ENCODE measurements at regions not wholly inside any gene's neighbourhood (a gene's known extent, or its start where the extent isn't known, plus 50 kb on each side); places are given as distances from the start of the nearest gene placed in this dataset.
"Not testable (repeated sequence)": the region's sequence is repeated elsewhere in the genome, so short reads cannot be mapped to it uniquely, and the experiment has no call there.

DNA sequence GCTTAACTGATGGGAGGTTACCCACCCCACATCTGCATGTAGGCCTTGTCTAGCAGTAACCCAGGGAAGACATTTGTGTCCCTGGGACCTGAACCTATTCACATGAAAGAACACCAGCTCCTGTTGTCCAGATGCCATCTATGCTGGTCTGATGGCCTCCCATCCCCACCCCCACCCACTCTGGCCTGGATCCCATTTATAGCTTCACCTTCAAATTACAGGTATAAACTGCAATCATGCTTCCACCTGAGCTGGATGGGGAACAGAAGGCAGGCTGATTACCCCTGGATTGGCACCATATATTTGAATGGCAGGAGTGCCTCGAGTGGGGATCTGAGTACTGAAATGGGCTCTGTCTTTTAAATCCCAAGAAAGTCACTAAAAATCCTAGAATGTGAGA is 312.7 kb upstream of the USP24 start:
- in situ Hi-C loops (cut with HindIII; ENCODE audit: low pct_unique_long_range_greater_than_20kb, low sequenced_read_pairs) = no loop called here
- no peak for TF ChIP-seq JUND (IDR thresholded peaks at IDR 0.05; ENCODE audit: low read depth)
- no peak for DNase-seq (ENCODE audit: low read depth in 1 of 2, low spot score in 1 of 2)

DNA sequence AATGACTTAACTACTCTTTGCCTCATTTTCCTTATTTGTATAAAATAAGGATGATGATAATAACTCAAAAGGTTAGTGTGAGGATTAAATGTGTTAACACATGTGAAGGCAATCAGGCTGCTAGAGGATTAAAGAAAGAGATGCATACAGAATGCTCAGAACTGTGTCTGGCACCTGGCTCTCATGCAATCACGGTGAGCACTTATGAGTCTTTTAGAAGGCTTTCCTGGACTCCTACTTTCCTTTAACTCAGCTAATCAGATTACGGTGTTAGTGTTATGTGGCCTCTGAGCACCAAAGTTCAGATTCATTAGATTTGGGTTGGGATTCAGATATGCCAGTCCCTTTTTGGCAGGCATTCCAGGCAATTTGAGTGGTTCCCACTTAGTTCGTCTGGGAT is 311.6 kb upstream of the USP24 start:
- no peak for DNase-seq (ENCODE audit: low read depth in 1 of 2, low spot score in 1 of 2)
- in situ Hi-C loops (cut with HindIII; ENCODE audit: low pct_unique_long_range_greater_than_20kb, low sequenced_read_pairs) = no loop called here
- TF ChIP-seq JUND (IDR thresholded peaks at IDR 0.05; ENCODE audit: low read depth) = no peak

DNA sequence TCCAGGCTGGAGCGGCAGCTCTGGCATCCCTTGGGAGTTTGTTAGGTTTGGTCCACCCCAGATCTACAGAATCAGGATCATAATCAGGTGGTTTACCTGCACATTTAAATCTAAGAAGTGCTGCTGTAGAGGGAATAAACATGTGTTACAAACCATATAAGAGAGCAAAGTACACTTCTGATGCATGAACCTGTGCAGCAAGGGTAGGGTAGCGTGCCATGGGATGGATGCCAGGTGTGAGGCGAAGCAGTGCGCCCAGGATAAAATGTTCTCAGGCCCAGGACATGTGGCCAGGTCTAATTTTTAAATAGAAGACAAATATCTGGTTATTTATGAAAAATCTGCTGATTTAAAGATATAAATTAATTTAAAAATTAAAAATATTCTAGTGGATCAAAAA is 308.8 kb upstream of the USP24 start:
- no peak for TF ChIP-seq JUND (IDR thresholded peaks at IDR 0.05; ENCODE audit: low read depth)
- in situ Hi-C loops (cut with HindIII; ENCODE audit: low pct_unique_long_range_greater_than_20kb, low sequenced_read_pairs) = no loop called here
- no peak for DNase-seq (ENCODE audit: low read depth in 1 of 2, low spot score in 1 of 2)

DNA sequence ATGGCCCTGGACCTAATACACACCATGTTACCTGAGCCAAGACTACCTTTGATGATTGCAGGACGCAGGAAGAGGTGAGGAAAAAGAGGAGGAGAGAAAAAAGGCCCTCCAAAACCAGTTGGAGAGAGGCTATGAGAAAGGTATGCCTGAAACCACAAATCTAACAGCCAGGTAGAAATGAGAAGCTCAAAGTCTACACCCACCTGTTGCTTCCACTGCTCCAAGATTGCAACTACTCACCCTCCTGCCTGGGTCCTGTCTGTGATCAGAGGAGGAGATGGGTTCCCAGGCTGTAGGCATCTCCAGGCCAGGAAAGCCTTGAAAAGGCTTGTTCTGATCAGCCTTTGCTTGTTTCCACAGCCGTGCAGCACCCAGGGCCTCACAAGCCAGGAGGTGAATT is 307.8 kb upstream of the USP24 start:
- no peak for TF ChIP-seq JUND (IDR thresholded peaks at IDR 0.05; ENCODE audit: low read depth)
- DNase-seq (ENCODE audit: low read depth in 1 of 2, low spot score in 1 of 2) = no peak
- in situ Hi-C loops (cut with HindIII; ENCODE audit: low pct_unique_long_range_greater_than_20kb, low sequenced_read_pairs) = no loop called here

DNA sequence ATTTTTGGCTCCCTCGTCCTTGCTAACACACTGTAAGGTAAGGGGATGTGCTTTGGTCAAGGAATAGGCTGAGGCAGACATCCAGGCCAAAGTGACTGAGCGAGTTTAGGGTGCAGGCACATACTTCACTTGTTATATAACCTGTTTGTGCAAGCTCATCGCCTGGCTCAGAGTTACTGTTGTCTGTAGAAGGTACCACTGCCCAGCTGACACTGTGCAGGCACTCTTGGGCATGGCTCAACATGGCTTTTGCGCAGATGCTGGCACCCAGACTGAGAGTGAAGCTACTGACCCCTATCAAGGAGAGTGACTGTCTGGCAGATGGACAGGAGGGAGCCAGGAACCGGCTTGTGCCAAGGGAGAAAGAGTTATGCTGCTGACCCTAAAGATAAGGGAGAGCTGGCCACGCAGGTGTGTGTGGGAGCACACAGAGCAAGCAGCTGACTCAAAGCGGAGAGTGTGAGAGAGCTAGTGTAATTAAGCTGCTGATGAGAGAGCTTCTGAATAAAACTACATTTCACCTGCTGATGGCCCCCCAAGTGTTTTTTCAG is 307.3 kb upstream of the USP24 start:
- no peak for TF ChIP-seq JUND (IDR thresholded peaks at IDR 0.05; ENCODE audit: low read depth)
- DNase-seq (ENCODE audit: low read depth in 1 of 2, low spot score in 1 of 2) = no peak
- in situ Hi-C loops (cut with HindIII; ENCODE audit: low pct_unique_long_range_greater_than_20kb, low sequenced_read_pairs) = no loop called here

DNA sequence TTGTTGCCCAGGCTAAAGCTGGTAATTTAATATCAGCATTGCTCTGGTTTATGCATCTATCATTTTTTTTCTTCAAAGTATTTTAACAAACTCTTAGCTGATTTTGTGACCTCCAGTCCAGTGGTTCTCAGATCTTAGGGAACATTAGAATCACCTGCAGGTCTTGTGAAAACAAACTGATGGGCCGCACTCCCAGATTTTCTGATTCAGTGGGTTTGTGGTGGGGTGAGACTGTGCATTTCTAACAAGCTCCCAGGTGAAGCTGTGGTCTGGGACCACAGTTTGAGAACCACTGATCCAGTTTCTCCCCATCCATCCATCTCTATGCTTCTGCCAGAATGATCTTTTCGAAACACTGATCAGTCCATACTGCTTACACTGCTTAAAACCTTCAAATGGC is 305.7 kb upstream of the USP24 start:
- TF ChIP-seq JUND (IDR thresholded peaks at IDR 0.05; ENCODE audit: low read depth) = no peak
- in situ Hi-C loops (cut with HindIII; ENCODE audit: low pct_unique_long_range_greater_than_20kb, low sequenced_read_pairs) = no loop called here
- no peak for DNase-seq (ENCODE audit: low read depth in 1 of 2, low spot score in 1 of 2)

DNA sequence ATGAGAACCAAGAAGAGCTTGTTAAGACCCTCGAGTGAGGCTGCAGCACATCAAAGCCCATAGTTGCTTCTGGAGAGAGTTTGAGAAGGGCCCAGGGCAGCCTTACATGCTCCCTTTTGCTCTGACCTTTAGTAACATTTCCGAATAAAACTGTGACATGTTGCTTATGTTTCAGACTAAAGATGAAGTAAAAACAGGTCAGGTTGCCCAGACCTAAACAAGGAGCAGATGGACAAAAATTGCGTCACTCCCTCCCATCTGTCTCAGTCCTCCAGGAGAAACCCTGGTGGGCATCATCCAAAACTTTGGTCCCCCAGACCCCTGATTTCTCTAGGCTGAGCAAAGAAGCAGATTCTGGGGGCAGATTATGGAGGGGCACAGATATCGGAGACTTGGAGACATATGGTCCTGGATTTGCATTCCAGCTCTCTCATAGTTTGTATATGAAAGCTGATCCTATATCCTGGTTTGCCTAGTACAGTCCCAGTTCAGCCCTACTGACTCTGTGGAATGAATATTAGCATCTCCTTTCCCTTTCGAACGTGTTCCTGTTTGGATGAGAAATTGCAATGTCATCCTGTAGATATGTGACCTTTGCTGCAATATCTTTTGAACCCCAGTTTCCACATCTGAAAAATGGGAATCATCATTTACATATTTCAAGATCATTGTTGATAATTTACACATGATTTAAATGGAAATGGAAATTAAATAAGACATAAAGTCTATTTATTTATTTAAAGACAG is 304.9 kb upstream of the USP24 start:
- no peak for DNase-seq (ENCODE audit: low read depth in 1 of 2, low spot score in 1 of 2)
- TF ChIP-seq JUND (IDR thresholded peaks at IDR 0.05; ENCODE audit: low read depth) = no peak
- in situ Hi-C loops (cut with HindIII; ENCODE audit: low pct_unique_long_range_greater_than_20kb, low sequenced_read_pairs) = no loop called here

DNA sequence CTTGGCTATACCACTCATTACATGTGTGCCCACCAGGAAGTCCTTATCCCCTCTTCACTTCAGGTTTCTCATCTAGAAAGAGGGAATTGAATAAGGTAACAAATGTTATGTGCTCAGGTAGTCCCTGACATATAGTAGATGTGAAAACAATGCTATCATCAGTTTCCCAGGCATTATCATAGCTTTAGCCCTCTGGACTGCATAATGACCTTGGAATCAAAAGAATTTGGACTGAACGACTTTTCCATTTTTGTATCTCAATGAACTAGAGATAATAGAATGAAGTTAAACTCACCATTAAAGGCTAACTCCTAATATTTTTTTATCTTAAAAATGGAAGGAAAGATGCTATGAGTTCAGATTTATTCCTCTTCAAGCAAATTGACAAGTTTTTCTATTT is 304.1 kb upstream of the USP24 start:
- TF ChIP-seq JUND (IDR thresholded peaks at IDR 0.05; ENCODE audit: low read depth) = no peak
- in situ Hi-C loops (cut with HindIII; ENCODE audit: low pct_unique_long_range_greater_than_20kb, low sequenced_read_pairs) = no loop called here
- DNase-seq (ENCODE audit: low read depth in 1 of 2, low spot score in 1 of 2) = no peak

DNA sequence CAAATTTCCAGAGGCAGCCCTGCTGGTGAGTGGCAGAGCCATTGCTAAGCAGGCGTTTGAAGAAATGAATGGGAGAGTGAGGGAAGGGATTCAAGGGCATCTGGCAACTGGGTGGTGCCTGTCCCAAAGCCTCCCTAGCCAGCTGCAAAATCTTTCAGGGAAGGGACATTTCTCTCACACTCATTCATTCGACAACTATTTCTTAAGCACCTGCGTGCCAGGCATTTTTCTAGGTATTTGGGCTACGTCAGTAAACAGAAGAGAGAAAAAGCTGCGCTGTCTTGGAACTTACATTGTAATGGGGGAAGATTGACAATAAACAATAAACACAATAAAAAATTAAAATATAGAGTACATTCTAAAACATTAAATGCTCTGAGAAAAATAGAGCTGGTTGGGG is 301.9 kb upstream of the USP24 start:
- in situ Hi-C loops (cut with HindIII; ENCODE audit: low pct_unique_long_range_greater_than_20kb, low sequenced_read_pairs) = no loop called here
- TF ChIP-seq JUND (IDR thresholded peaks at IDR 0.05; ENCODE audit: low read depth) = no peak
- DNase-seq (ENCODE audit: low read depth in 1 of 2, low spot score in 1 of 2) = no peak

DNA sequence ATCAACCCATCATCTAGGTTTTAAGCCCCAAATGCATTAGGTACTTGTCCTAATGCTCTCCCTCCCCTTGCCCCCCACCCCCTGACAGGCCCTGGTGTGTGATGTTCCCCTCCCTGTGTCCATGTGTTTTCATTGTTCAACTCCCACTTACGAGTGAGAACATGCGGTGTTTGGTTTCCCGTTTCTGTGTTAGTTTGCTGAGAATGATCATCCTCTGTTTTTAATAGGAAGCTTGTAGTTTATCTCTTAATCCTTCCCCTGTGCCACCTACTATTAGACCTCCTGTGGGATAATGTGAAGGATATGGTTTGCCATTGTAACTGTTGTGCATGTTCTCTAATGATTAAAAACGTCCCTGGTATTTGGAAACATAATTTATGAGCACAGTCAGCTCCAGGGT is 299.4 kb upstream of the USP24 start:
- DNase-seq (ENCODE audit: low read depth in 1 of 2, low spot score in 1 of 2); in situ Hi-C loops (cut with HindIII; ENCODE audit: low pct_unique_long_range_greater_than_20kb, low sequenced_read_pairs): not testable (repeated sequence)

DNA sequence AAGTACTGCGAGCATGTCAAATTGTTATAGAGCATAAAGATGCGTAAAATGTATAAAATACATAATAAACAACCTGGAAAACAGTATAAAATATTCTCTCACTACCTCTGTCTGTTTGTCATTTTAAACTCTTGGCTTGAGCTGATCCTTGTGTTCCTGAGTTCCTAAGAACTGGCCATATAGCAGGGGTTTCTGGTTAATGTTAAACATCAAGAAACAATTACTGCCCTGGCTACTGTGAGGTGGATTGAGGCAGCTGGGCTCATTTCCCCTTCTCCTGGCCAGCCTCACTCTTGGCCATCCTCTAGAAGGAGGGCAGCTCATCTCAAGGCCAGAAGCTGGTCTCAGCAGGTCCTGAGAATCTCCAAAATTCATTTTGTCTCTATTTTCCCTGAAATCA is 297.3 kb upstream of the USP24 start:
- no peak for TF ChIP-seq JUND (IDR thresholded peaks at IDR 0.05; ENCODE audit: low read depth)
- in situ Hi-C loops (cut with HindIII; ENCODE audit: low pct_unique_long_range_greater_than_20kb, low sequenced_read_pairs) = no loop called here
- no peak for DNase-seq (ENCODE audit: low read depth in 1 of 2, low spot score in 1 of 2)

DNA sequence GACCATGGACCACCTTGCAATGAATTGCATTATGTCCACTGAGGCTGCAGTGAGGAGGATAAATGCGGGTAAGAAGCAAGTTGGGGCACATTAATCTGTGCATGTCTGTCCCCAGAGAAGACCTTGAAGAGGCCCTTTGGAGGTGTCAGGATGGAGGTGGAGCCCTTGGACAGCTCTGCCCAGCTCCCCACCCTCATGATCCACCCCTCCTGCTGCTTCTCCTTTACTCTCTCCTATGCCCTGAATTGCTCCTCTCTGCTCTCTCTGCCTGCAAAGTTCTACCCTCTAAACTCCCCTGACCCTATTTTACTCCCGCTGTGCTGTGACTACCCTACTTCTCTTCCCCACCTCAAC is 292.4 kb upstream of the USP24 start:
- no peak for TF ChIP-seq JUND (IDR thresholded peaks at IDR 0.05; ENCODE audit: low read depth)
- no peak for DNase-seq (ENCODE audit: low read depth in 1 of 2, low spot score in 1 of 2)
- in situ Hi-C loops (cut with HindIII; ENCODE audit: low pct_unique_long_range_greater_than_20kb, low sequenced_read_pairs) = no loop called here

DNA sequence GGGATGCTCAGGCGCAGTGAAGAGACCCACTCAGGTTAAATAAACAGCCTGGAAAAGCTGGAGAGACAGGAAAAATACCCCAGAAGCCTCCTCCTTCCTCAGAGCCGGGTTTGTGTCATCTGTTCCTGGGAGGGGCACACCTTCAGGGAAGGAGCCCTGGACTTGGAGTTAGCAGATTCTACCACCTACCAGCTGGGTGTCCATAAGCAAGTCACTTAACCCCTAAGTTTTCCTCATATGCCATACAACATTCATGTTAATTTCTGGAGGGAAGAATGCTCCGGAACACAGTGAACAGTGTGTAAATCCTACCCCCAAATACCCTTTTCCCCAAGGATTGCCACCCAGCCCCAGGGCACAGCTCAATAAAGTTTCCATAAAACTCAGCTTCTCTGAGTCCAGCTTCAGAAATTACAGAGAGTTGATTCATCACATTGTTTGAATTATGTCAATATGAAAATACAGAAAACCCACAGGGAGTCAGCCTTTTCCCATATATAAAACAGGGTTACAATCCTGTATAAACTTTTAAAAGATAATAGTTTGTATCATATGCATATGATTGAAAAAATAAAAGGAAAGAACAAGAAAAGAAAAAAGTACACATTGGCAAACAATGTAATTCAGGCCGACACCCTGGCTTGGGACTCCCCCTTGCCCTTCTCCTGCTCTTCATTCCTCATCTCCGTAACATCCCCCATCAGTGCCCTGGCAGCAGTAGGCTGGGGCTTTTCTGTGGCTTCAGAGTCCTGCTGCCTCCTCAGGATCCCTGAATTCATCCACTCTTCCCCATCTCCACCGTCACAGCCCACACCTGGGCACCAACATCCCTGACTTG is 291.8 kb upstream of the USP24 start:
- in situ Hi-C loops (cut with HindIII; ENCODE audit: low pct_unique_long_range_greater_than_20kb, low sequenced_read_pairs) = no loop called here

More for the DNA sequence above, 291.8 kb upstream of the USP24 start:
- TF ChIP-seq JUND (IDR thresholded peaks at IDR 0.05; ENCODE audit: low read depth) = no peak
- DNase-seq (ENCODE audit: low read depth in 1 of 2, low spot score in 1 of 2) = no peak
